Peyer's patch (tissue), 4 donors: ENCODE measurements at regions not wholly inside any gene's neighbourhood (a gene's known extent, or its start where the extent isn't known, plus 50 kb on each side); places are given as distances from the start of the nearest gene placed in this dataset.

Experiments
- CTCF ChIP-seq, 6 experiments: fragments of 450-650 bp in 4 of 6; fragments of 200-600 bp in 2 of 6; sonication (generic) in 1 of 6; IDR thresholded peaks; one replicate each; pipeline ENCODE4 v1.5.1; 2017 to 2019; ENCODE audit warnings: antibody characterized with exemption in 6 of 6, mild to moderate bottlenecking in 3 of 6, moderate library complexity in 1 of 6
- POLR2A ChIP-seq, 2 donors: fragments of 450-650 bp; IDR thresholded peaks; one replicate each; pipeline ENCODE4 v1.5.1; 2017; ENCODE audit warnings: antibody characterized with exemption in 2 of 2, mild to moderate bottlenecking in 2 of 2, moderate library complexity in 2 of 2

GRCh38 chr4:166277401-166277800 lies 404.4 kb downstream of the TLL1 start:
- TF ChIP-seq CTCF (IDR thresholded peaks at IDR 0.05) (no peak), POLR2A (IDR thresholded peaks at IDR 0.05) (no peak)
